ENCODE measurements at regions not wholly inside any gene's neighbourhood (a gene's known extent, or its start where the extent isn't known, plus 50 kb on each side); places are given as distances from the start of the nearest gene placed in this dataset.

- 81% methylated on average over 9 of the region's 9 CpGs for WGBS
- H3K9me3 ChIP-seq (ENCODE audit: control insufficient read depth, low read length) = no peaks in the 10 kb centered on the region
- no peak overlapping the region for H2BK5ac ChIP-seq (ENCODE audit: low read depth, low read length, poor library complexity, severe bottlenecking)
- H2BK120ac ChIP-seq (ENCODE audit: low read depth, low read length) = no peak overlapping the region
- no peak overlapping the region for H3K9ac ChIP-seq (ENCODE audit: low read length)
- no peak overlapping the region for H3K4me2 ChIP-seq (ENCODE audit: low read length, poor library complexity, severe bottlenecking)
- H2BK15ac ChIP-seq (ENCODE audit: low read depth, poor library complexity, severe bottlenecking) = no peak overlapping the region
- H3K27ac ChIP-seq (ENCODE audit: low read length, poor library complexity, severe bottlenecking) = no peak overlapping the region
- H4K8ac ChIP-seq (ENCODE audit: low read length) = no peak overlapping the region
- H3K4me3 ChIP-seq (ENCODE audit: insufficient read depth in 1 of 2, low read depth in 1 of 2, low read length in 2 of 2) = no peak overlapping the region
- H3K27me3 ChIP-seq (ENCODE audit: control insufficient read depth in 1 of 2, insufficient read depth in 1 of 2, low read length in 2 of 2) = peaks cover 16 to 39% of the 10 kb centered on the region in 2 experiments
- no peak overlapping the region for H2AK5ac ChIP-seq (ENCODE audit: low read length, severe bottlenecking)
- peak overlapping the region in 1 of 2 experiments; percentile 48 for H3K23ac ChIP-seq (ENCODE audit: low read length in 2 of 2)
- H2AFZ ChIP-seq (ENCODE audit: low read depth, low read length) = no peak overlapping the region
- H3K14ac ChIP-seq (ENCODE audit: low read length in 2 of 2) = no peak overlapping the region
- H3K4me1 ChIP-seq (ENCODE audit: control insufficient read depth, insufficient read depth, low read depth, low read length) = peaks cover 2% of the 10 kb centered on the region
- no peak overlapping the region for H2BK12ac ChIP-seq (ENCODE audit: low read length in 2 of 2)
- no peak overlapping the region for H3K4ac ChIP-seq (ENCODE audit: low read depth in 1 of 2, low read length in 2 of 2)
- H4K91ac ChIP-seq (ENCODE audit: low read length) = no peak overlapping the region
- no peaks in the 10 kb centered on the region for H3K79me1 ChIP-seq (replicated peaks; ENCODE audit: low read length, poor library complexity, severe bottlenecking)
- DNase-seq = no peak
- H3K36me3 ChIP-seq (ENCODE audit: control insufficient read depth in 1 of 2, insufficient read depth in 2 of 2, low read depth in 1 of 2, low read length in 2 of 2) = no peaks in the 10 kb centered on the region
- no peak overlapping the region for H3K18ac ChIP-seq (ENCODE audit: low read depth in 1 of 2, low read length in 2 of 2)
Observed at GRCh38 chr1:229130028-229130668, 140.8 kb upstream of the RAB4A start.

- no peak overlapping the region for H2BK120ac ChIP-seq (ENCODE audit: low read depth, low read length)
- no peak overlapping the region for H4K91ac ChIP-seq (ENCODE audit: low read length)
- WGBS = no CpG with 5 or more reads among the region's 1 CpG
- H3K14ac ChIP-seq (ENCODE audit: low read length in 2 of 2) = no peak overlapping the region
- DNase-seq = no peak
- H3K9ac ChIP-seq (ENCODE audit: low read length) = no peak overlapping the region
- no peak overlapping the region for H2BK12ac ChIP-seq (ENCODE audit: low read length in 2 of 2)
- H3K4me1 ChIP-seq (ENCODE audit: control insufficient read depth, insufficient read depth, low read depth, low read length) = peaks cover 2% of the 10 kb centered on the region
- no peak overlapping the region for H4K8ac ChIP-seq (ENCODE audit: low read length)
- no peak overlapping the region for H3K27ac ChIP-seq (ENCODE audit: low read length, poor library complexity, severe bottlenecking)
- no peak overlapping the region for H2BK5ac ChIP-seq (ENCODE audit: low read depth, low read length, poor library complexity, severe bottlenecking)
- no peak overlapping the region for H3K23ac ChIP-seq (ENCODE audit: low read length in 2 of 2)
- no peak overlapping the region for H3K4ac ChIP-seq (ENCODE audit: low read depth in 1 of 2, low read length in 2 of 2)
- no peak overlapping the region for H2AK5ac ChIP-seq (ENCODE audit: low read length, severe bottlenecking)
- no peaks in the 10 kb centered on the region for H3K79me1 ChIP-seq (replicated peaks; ENCODE audit: low read length, poor library complexity, severe bottlenecking)
- H3K4me2 ChIP-seq (ENCODE audit: low read length, poor library complexity, severe bottlenecking) = no peak overlapping the region
- H2BK15ac ChIP-seq (ENCODE audit: low read depth, poor library complexity, severe bottlenecking) = no peak overlapping the region
- H2AFZ ChIP-seq (ENCODE audit: low read depth, low read length) = no peak overlapping the region
- H3K18ac ChIP-seq (ENCODE audit: low read depth in 1 of 2, low read length in 2 of 2) = no peak overlapping the region
- peaks cover 16 to 39% of the 10 kb centered on the region in 2 experiments for H3K27me3 ChIP-seq (ENCODE audit: control insufficient read depth in 1 of 2, insufficient read depth in 1 of 2, low read length in 2 of 2)
- H3K9me3 ChIP-seq (ENCODE audit: control insufficient read depth, low read length) = peaks cover 3% of the 10 kb centered on the region
- no peaks in the 10 kb centered on the region for H3K36me3 ChIP-seq (ENCODE audit: control insufficient read depth in 1 of 2, insufficient read depth in 2 of 2, low read depth in 1 of 2, low read length in 2 of 2)
- no peak overlapping the region for H3K4me3 ChIP-seq (ENCODE audit: insufficient read depth in 1 of 2, low read depth in 1 of 2, low read length in 2 of 2)
Observed at GRCh38 chr1:229131243-229132105, 139.4 kb upstream of the RAB4A start.

- Histone ChIP-seq H3K9me3 (ENCODE audit: control insufficient read depth, low read length) (peaks cover 3% of the 10 kb centered on the region), H3K4me2 (ENCODE audit: low read length, poor library complexity, severe bottlenecking) (no peak overlapping the region), H2AFZ (ENCODE audit: low read depth, low read length) (no peak overlapping the region), H2BK5ac (ENCODE audit: low read depth, low read length, poor library complexity, severe bottlenecking) (no peak overlapping the region), H3K14ac (ENCODE audit: low read length in 2 of 2) (no peak overlapping the region), H2BK15ac (ENCODE audit: low read depth, poor library complexity, severe bottlenecking) (no peak overlapping the region), H3K27ac (ENCODE audit: low read length, poor library complexity, severe bottlenecking) (no peak overlapping the region), H3K4me1 (ENCODE audit: control insufficient read depth, insufficient read depth, low read depth, low read length) (peaks cover 2% of the 10 kb centered on the region), H3K23ac (ENCODE audit: low read length in 2 of 2) (no peak overlapping the region), H2BK120ac (ENCODE audit: low read depth, low read length) (no peak overlapping the region), H3K36me3 (ENCODE audit: control insufficient read depth in 1 of 2, insufficient read depth in 2 of 2, low read depth in 1 of 2, low read length in 2 of 2) (no peaks in the 10 kb centered on the region), H2BK12ac (ENCODE audit: low read length in 2 of 2) (no peak overlapping the region), H4K91ac (ENCODE audit: low read length) (no peak overlapping the region), H3K79me1 (replicated peaks; ENCODE audit: low read length, poor library complexity, severe bottlenecking) (no peaks in the 10 kb centered on the region), H4K8ac (ENCODE audit: low read length) (no peak overlapping the region), H3K4ac (ENCODE audit: low read depth in 1 of 2, low read length in 2 of 2) (no peak overlapping the region), H3K9ac (ENCODE audit: low read length) (no peak overlapping the region), H3K4me3 (ENCODE audit: insufficient read depth in 1 of 2, low read depth in 1 of 2, low read length in 2 of 2) (no peak overlapping the region), H3K18ac (ENCODE audit: low read depth in 1 of 2, low read length in 2 of 2) (no peak overlapping the region), H3K27me3 (ENCODE audit: control insufficient read depth in 1 of 2, insufficient read depth in 1 of 2, low read length in 2 of 2) (peaks cover 18 to 39% of the 10 kb centered on the region in 2 experiments), H2AK5ac (ENCODE audit: low read length, severe bottlenecking) (no peak overlapping the region)
- no peak for DNase-seq
- WGBS = 100% methylated on average over 1 of the region's 1 CpG
Observed at GRCh38 chr1:229132106-229132443, 138.8 kb upstream of the RAB4A start.

- Histone ChIP-seq H3K36me3 (ENCODE audit: control insufficient read depth in 1 of 2, insufficient read depth in 2 of 2, low read depth in 1 of 2, low read length in 2 of 2) (no peaks in the 10 kb centered on the region), H2BK15ac (ENCODE audit: low read depth, poor library complexity, severe bottlenecking) (no peak overlapping the region), H3K4ac (ENCODE audit: low read depth in 1 of 2, low read length in 2 of 2) (no peak overlapping the region), H2AFZ (ENCODE audit: low read depth, low read length) (no peak overlapping the region), H2BK120ac (ENCODE audit: low read depth, low read length) (no peak overlapping the region), H3K79me1 (replicated peaks; ENCODE audit: low read length, poor library complexity, severe bottlenecking) (no peaks in the 10 kb centered on the region), H3K4me3 (ENCODE audit: insufficient read depth in 1 of 2, low read depth in 1 of 2, low read length in 2 of 2) (no peak overlapping the region), H4K8ac (ENCODE audit: low read length) (no peak overlapping the region), H3K9ac (ENCODE audit: low read length) (no peak overlapping the region), H3K23ac (ENCODE audit: low read length in 2 of 2) (no peak overlapping the region), H3K4me2 (ENCODE audit: low read length, poor library complexity, severe bottlenecking) (no peak overlapping the region), H2BK5ac (ENCODE audit: low read depth, low read length, poor library complexity, severe bottlenecking) (no peak overlapping the region), H3K4me1 (ENCODE audit: control insufficient read depth, insufficient read depth, low read depth, low read length) (no peaks in the 10 kb centered on the region), H4K91ac (ENCODE audit: low read length) (no peak overlapping the region), H2BK12ac (ENCODE audit: low read length in 2 of 2) (no peak overlapping the region), H3K9me3 (ENCODE audit: control insufficient read depth, low read length) (peaks cover 3% of the 10 kb centered on the region), H2AK5ac (ENCODE audit: low read length, severe bottlenecking) (no peak overlapping the region), H3K27ac (ENCODE audit: low read length, poor library complexity, severe bottlenecking) (no peak overlapping the region), H3K14ac (ENCODE audit: low read length in 2 of 2) (no peak overlapping the region), H3K18ac (ENCODE audit: low read depth in 1 of 2, low read length in 2 of 2) (no peak overlapping the region), H3K27me3 (ENCODE audit: control insufficient read depth in 1 of 2, insufficient read depth in 1 of 2, low read length in 2 of 2) (peaks cover 23 to 43% of the 10 kb centered on the region in 2 experiments)
- DNase-seq = no peak
Observed at GRCh38 chr1:229132706-229133105, 138.2 kb upstream of the RAB4A start.
